ENCODE measurements at regions not wholly inside any gene's neighbourhood (a gene's known extent, or its start where the extent isn't known, plus 50 kb on each side); places are given as distances from the start of the nearest gene placed in this dataset.

DNA sequence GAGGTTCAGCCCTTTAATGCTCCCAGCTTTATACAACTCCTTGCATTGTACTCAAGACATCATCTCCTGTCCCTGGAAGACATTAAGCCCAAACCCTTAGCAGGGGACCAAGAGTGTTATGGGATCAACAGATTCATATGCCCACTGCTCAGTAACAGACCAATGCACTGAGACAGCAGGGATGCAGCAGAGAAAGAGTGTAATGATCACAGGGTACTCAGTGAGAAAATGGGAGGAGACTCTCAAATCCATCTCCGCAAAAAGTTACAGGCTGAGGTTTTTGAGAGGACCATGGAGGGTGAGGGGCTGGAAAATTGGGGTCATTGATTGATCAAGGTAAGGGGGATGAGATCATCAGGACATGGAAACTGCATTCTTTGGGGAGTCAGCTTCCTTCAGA, 96.2 kb downstream of the MATN1 start:
- Histone ChIP-seq H3K9me3 (ENCODE audit: control insufficient read depth in 2 of 2, low read length in 2 of 2) (peaks cover 2 to 7% of the 10 kb centered on the region in 2 donors), H3K27me3 (ENCODE audit: control insufficient read depth in 2 of 2, insufficient read depth in 2 of 2, low read length in 2 of 2) (peaks cover 0 to 3% of the 10 kb centered on the region in 2 donors), H3K9ac (ENCODE audit: low read depth in 1 of 2, low read length in 2 of 2) (no peak overlapping the region), H3K36me3 (ENCODE audit: control insufficient read depth in 2 of 2, insufficient read depth in 2 of 2, low read length in 2 of 2) (no peaks in the 10 kb centered on the region), H3K4me1 (ENCODE audit: control insufficient read depth in 2 of 2, insufficient read depth in 2 of 2, low read length in 2 of 2) (no peaks in the 10 kb centered on the region), H3K27ac (ENCODE audit: low read depth in 2 of 2, low read length in 2 of 2) (no peak overlapping the region), H3K4me3 (ENCODE audit: low read length in 2 of 2) (no peak overlapping the region)

DNA sequence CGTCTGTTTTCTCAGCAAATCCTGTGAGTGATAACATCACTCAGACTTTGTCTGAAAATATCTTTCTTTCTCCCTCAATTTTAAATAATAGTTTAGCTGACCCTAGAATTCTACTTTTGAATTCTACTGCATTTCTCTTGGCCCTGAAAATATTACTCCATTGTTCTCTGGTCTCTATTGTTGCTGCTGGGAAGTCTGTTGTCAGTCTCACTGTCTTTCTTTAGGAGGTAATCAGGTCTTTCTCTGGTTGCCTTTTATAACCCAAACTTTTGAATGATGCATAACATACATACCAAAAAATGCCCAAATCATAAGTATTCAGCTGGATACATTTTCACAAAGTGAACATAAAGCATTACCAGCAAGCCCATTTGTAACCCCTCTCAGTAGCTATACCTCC, 100.0 kb downstream of the MATN1 start:
- no peak overlapping the region for H3K4me3 ChIP-seq (ENCODE audit: low read length in 2 of 2)
- H3K27me3 ChIP-seq (ENCODE audit: control insufficient read depth in 2 of 2, insufficient read depth in 2 of 2, low read length in 2 of 2): peaks cover 0 to 3% of the 10 kb centered on the region in 2 donors
- no peak overlapping the region for H3K27ac ChIP-seq (ENCODE audit: low read depth in 2 of 2, low read length in 2 of 2)
- H3K9ac ChIP-seq (ENCODE audit: low read depth in 1 of 2, low read length in 2 of 2): no peak overlapping the region
- H3K4me1 ChIP-seq (ENCODE audit: control insufficient read depth in 2 of 2, insufficient read depth in 2 of 2, low read length in 2 of 2): no peaks in the 10 kb centered on the region
- H3K36me3 ChIP-seq (ENCODE audit: control insufficient read depth in 2 of 2, insufficient read depth in 2 of 2, low read length in 2 of 2): no peaks in the 10 kb centered on the region
- H3K9me3 ChIP-seq (ENCODE audit: control insufficient read depth in 2 of 2, low read length in 2 of 2): peaks cover 2 to 7% of the 10 kb centered on the region in 2 donors

DNA sequence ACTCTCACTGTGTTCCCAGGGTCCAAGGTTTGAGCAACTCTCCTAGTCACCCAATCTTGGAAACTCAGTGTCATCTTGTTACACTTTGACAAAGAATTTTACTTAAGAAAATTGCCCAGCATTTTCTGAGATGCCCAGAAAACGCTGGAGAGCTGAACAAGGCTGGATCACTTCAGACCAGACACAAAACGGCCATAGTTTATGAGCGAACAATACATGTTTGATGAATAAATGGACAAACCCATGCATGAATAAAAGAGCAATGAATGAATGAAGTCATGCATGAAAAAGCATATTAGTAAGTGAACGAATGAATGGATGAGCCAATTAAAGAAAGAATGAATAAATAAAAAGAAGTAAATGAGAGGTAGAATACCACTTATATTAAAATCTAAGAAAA, 103.8 kb downstream of the MATN1 start:
- Histone ChIP-seq H3K36me3 (ENCODE audit: control insufficient read depth in 2 of 2, insufficient read depth in 2 of 2, low read length in 2 of 2) (no peaks in the 10 kb centered on the region), H3K9ac (ENCODE audit: low read depth in 1 of 2, low read length in 2 of 2) (no peak overlapping the region), H3K27ac (ENCODE audit: low read depth in 2 of 2, low read length in 2 of 2) (no peak overlapping the region), H3K4me1 (ENCODE audit: control insufficient read depth in 2 of 2, insufficient read depth in 2 of 2, low read length in 2 of 2) (no peaks in the 10 kb centered on the region), H3K9me3 (ENCODE audit: control insufficient read depth in 2 of 2, low read length in 2 of 2) (peaks cover 2 to 5% of the 10 kb centered on the region in 2 donors), H3K4me3 (ENCODE audit: low read length in 2 of 2) (no peak overlapping the region), H3K27me3 (ENCODE audit: control insufficient read depth in 2 of 2, insufficient read depth in 2 of 2, low read length in 2 of 2) (no peaks in the 10 kb centered on the region)

DNA sequence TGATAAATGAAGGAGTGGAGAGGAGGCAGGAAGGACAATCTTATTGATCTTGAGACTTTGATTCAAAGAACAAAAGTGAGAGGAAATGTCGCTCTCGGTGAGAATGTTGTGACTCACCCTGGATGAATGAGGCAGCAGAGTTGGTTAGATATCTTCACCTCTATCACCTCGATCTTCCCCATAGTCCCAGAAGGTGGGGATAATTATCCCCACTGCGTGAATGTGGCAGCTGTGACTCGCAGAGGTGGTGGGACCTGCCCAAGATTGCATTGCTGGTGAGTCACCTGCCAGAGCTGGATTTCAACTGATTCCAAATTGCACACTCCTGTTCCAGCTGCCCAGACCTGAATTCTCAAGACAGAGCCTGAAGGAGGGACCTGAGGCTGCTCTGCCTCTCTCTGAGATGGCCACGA, 105.0 kb downstream of the MATN1 start:
- no peak overlapping the region for H3K9ac ChIP-seq (ENCODE audit: low read depth in 1 of 2, low read length in 2 of 2)
- no peak overlapping the region for H3K27ac ChIP-seq (ENCODE audit: low read depth in 2 of 2, low read length in 2 of 2)
- H3K9me3 ChIP-seq (ENCODE audit: control insufficient read depth in 2 of 2, low read length in 2 of 2): no peaks in the 10 kb centered on the region
- H3K36me3 ChIP-seq (ENCODE audit: control insufficient read depth in 2 of 2, insufficient read depth in 2 of 2, low read length in 2 of 2): no peaks in the 10 kb centered on the region
- no peaks in the 10 kb centered on the region for H3K27me3 ChIP-seq (ENCODE audit: control insufficient read depth in 2 of 2, insufficient read depth in 2 of 2, low read length in 2 of 2)
- H3K4me3 ChIP-seq (ENCODE audit: low read length in 2 of 2): no peak overlapping the region
- H3K4me1 ChIP-seq (ENCODE audit: control insufficient read depth in 2 of 2, insufficient read depth in 2 of 2, low read length in 2 of 2): no peaks in the 10 kb centered on the region

DNA sequence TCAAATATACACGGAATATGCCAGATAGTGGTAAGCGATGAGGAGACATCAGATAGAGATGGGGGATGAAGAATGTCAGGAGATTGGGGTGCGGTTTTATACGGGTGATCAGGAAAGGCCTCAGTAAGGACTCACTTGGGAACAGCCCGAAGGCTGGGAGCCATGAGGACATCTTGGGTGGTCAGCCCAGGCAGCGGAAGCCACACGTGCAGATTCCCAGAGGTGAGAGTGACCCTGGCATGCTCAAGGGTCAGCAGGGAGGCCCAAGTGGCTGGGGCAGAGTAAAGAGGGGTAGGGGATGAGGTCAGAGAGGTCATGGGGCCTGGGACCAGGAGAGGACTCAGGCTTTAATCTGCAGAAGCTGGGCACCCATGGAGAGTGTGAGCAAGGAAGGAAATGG, 106.6 kb downstream of the MATN1 start:
- Histone ChIP-seq H3K27me3 (ENCODE audit: control insufficient read depth in 2 of 2, insufficient read depth in 2 of 2, low read length in 2 of 2) (peaks cover 1 to 3% of the 10 kb centered on the region in 2 donors), H3K9ac (ENCODE audit: low read depth in 1 of 2, low read length in 2 of 2) (no peak overlapping the region), H3K4me1 (ENCODE audit: control insufficient read depth in 2 of 2, insufficient read depth in 2 of 2, low read length in 2 of 2) (no peaks in the 10 kb centered on the region)

DNA sequence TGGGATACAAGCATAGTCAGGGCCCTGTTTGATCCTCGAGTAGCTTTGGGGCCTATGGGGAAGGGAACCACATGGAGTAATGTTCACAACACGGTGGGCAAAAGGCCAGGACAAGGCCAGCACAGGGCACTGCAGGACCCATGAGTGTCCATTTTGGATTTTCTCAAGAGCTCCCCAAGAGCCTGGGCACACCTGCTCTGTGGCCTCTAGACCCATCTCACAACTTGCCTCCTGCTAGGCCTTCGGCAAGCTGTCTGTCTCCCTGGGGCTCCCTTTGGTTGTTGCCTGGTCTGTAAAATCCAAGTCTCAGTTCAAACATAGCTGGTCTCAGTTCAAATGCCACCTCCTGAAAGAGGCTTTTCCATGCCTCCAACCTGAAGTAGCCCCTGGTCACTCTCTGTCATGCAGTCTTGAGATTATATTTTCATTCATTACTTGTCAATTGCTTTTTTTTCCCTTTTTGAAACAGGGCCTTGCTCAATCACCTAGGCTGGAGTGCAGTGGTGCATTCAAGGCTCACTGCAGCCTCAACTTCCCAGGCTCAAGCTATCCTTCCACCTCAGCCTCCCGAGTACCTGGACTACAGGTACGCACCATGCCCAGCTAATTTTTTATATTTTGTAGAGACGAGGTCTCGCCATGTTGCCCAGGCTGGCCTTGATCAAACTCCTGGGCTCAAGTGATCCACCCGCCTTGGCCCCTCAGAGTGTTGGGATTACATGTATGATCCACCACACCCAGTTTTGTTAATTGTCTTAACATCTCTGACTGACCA, 107.4 kb downstream of the MATN1 start:
- H3K4me3 ChIP-seq (ENCODE audit: low read length in 2 of 2): no peak overlapping the region
- H3K27ac ChIP-seq (ENCODE audit: low read depth in 2 of 2, low read length in 2 of 2): no peak overlapping the region
- no peaks in the 10 kb centered on the region for H3K4me1 ChIP-seq (ENCODE audit: control insufficient read depth in 2 of 2, insufficient read depth in 2 of 2, low read length in 2 of 2)
- H3K9me3 ChIP-seq (ENCODE audit: control insufficient read depth in 2 of 2, low read length in 2 of 2): no peaks in the 10 kb centered on the region
- no peak overlapping the region for H3K9ac ChIP-seq (ENCODE audit: low read depth in 1 of 2, low read length in 2 of 2)
- H3K27me3 ChIP-seq (ENCODE audit: control insufficient read depth in 2 of 2, insufficient read depth in 2 of 2, low read length in 2 of 2): peaks cover 2 to 3% of the 10 kb centered on the region in 2 donors
- H3K36me3 ChIP-seq (ENCODE audit: control insufficient read depth in 2 of 2, insufficient read depth in 2 of 2, low read length in 2 of 2): no peaks in the 10 kb centered on the region

More for the DNA sequence above, 106.6 kb downstream of the MATN1 start:
- Histone ChIP-seq H3K4me3 (ENCODE audit: low read length in 2 of 2) (no peak overlapping the region), H3K27ac (ENCODE audit: low read depth in 2 of 2, low read length in 2 of 2) (no peak overlapping the region), H3K36me3 (ENCODE audit: control insufficient read depth in 2 of 2, insufficient read depth in 2 of 2, low read length in 2 of 2) (no peaks in the 10 kb centered on the region), H3K9me3 (ENCODE audit: control insufficient read depth in 2 of 2, low read length in 2 of 2) (no peaks in the 10 kb centered on the region)

DNA sequence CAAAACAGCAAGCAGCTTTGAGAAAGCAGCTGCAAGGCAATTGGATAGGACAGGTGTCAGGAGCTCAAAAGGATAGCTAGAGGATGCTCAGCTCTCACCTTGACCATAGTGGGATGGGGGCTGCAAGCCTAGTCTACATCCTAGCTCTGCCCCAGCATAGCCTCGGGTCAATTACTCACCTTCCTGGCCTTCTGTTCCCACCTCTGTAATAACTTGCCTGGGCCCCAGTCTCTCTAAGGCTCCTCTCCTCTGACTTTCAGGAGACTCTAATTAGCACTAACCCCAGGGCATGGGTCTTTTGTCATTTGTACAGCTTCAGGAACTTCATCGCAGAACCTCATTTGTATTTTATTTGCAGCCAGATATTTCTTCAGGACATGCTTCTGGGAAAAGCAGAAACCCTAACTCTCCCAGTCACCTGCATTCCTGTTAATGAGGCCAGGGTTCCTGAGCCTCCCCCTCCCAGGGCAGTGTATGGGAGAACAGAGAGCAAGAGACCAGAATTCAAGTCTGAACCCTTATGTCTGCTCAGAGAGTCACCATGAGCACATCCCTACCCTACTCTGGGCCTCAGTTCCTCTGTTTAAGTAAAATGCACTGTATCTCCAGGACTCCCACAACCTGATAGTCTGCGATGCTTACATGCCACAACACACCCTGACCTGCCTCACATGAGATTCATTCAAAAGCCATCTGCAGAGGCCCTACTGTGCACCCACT, 108.1 kb downstream of the MATN1 start:
- Histone ChIP-seq H3K27ac (ENCODE audit: low read depth in 2 of 2, low read length in 2 of 2) (no peak overlapping the region), H3K27me3 (ENCODE audit: control insufficient read depth in 2 of 2, insufficient read depth in 2 of 2, low read length in 2 of 2) (peaks cover 2 to 3% of the 10 kb centered on the region in 2 donors)

DNA sequence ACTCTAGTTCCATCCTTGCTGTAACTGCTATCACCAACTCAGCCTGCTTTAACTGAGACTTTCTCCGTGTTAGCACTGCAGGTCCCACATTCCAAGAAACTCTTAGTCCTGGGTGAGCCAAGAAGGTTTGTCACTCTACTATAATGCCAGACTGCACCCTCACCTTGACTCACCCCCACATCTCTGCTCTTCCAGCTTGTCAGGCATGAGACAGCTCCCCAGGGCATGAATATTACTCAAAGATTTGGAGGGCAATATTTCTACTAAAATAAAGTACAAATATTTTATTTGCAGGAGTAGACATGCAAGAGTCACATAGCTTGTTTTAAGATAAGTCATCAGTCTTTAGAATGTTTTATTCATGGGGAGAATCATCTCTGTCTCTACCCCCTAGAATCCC, 110.2 kb downstream of the MATN1 start:
- Histone ChIP-seq H3K27ac (ENCODE audit: low read depth in 2 of 2, low read length in 2 of 2) (no peak overlapping the region), H3K4me1 (ENCODE audit: control insufficient read depth in 2 of 2, insufficient read depth in 2 of 2, low read length in 2 of 2) (no peaks in the 10 kb centered on the region), H3K9me3 (ENCODE audit: control insufficient read depth in 2 of 2, low read length in 2 of 2) (no peaks in the 10 kb centered on the region), H3K9ac (ENCODE audit: low read depth in 1 of 2, low read length in 2 of 2) (no peak overlapping the region), H3K36me3 (ENCODE audit: control insufficient read depth in 2 of 2, insufficient read depth in 2 of 2, low read length in 2 of 2) (no peaks in the 10 kb centered on the region), H3K4me3 (ENCODE audit: low read length in 2 of 2) (no peak overlapping the region), H3K27me3 (ENCODE audit: control insufficient read depth in 2 of 2, insufficient read depth in 2 of 2, low read length in 2 of 2) (peaks cover 2 to 3% of the 10 kb centered on the region in 2 donors)

More for the DNA sequence above, 108.1 kb downstream of the MATN1 start:
- H3K36me3 ChIP-seq (ENCODE audit: control insufficient read depth in 2 of 2, insufficient read depth in 2 of 2, low read length in 2 of 2): no peaks in the 10 kb centered on the region
- no peak overlapping the region for H3K9ac ChIP-seq (ENCODE audit: low read depth in 1 of 2, low read length in 2 of 2)
- no peaks in the 10 kb centered on the region for H3K4me1 ChIP-seq (ENCODE audit: control insufficient read depth in 2 of 2, insufficient read depth in 2 of 2, low read length in 2 of 2)
- H3K9me3 ChIP-seq (ENCODE audit: control insufficient read depth in 2 of 2, low read length in 2 of 2): no peaks in the 10 kb centered on the region
- no peak overlapping the region for H3K4me3 ChIP-seq (ENCODE audit: low read length in 2 of 2)

DNA sequence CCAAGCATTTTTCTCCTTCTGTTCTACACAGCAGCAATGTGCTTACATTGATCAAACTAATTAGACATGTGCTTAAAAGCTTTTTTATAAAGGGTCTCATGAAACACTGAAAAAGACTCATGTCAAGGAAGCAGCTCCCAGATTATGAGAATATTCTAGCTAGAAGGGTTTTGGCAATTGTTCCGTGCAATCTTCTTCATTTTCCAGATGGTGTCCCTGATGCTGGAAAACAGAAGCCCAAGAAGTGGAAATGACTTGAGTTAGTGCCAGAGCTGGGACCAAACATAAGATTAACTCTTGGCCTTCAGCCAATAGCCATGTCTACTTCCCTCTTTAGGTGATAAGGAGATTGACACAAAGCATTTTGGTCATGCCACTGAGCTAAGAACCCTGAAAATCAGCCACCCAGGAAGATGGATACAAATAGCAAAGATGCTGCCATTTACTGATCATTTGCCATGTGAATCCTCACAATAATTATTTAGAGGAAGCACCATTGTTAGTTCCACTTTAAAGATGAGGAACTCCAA, 110.8 kb downstream of the MATN1 start:
- peaks cover 2 to 3% of the 10 kb centered on the region in 2 donors for H3K27me3 ChIP-seq (ENCODE audit: control insufficient read depth in 2 of 2, insufficient read depth in 2 of 2, low read length in 2 of 2)
- no peaks in the 10 kb centered on the region for H3K9me3 ChIP-seq (ENCODE audit: control insufficient read depth in 2 of 2, low read length in 2 of 2)
- no peaks in the 10 kb centered on the region for H3K36me3 ChIP-seq (ENCODE audit: control insufficient read depth in 2 of 2, insufficient read depth in 2 of 2, low read length in 2 of 2)
- H3K27ac ChIP-seq (ENCODE audit: low read depth in 2 of 2, low read length in 2 of 2): no peak overlapping the region
- H3K4me3 ChIP-seq (ENCODE audit: low read length in 2 of 2): no peak overlapping the region
- no peak overlapping the region for H3K9ac ChIP-seq (ENCODE audit: low read depth in 1 of 2, low read length in 2 of 2)
- no peaks in the 10 kb centered on the region for H3K4me1 ChIP-seq (ENCODE audit: control insufficient read depth in 2 of 2, insufficient read depth in 2 of 2, low read length in 2 of 2)

DNA sequence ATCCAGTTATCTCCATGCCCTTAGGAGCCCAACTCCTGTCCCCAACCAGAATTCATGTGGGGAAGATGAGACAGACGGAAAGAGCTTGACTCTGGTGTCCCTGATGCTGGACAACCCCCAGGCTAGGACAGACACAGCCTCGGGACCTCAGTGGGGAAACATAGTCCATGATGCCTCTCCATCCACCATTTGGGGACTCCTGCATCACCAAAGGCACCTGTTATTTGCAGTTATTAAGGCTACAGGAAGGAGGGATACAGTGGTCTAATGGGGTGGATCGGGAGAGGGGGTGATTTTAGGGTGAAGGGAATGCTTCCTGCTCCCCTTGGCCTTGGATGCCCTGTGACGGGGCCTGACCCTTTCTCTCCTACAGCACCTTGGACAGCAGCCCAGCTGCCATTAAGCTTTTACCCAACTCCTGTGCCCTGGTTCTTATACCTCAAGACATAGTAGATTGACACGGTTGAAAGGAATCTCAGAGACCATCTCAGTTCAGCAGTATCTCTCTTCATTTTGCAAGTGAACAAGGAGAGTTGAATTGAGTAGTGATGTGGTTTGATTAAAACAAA, 111.6 kb downstream of the MATN1 start:
- H3K4me1 ChIP-seq (ENCODE audit: control insufficient read depth in 2 of 2, insufficient read depth in 2 of 2, low read length in 2 of 2): no peaks in the 10 kb centered on the region
- no peak overlapping the region for H3K9ac ChIP-seq (ENCODE audit: low read depth in 1 of 2, low read length in 2 of 2)
- H3K27ac ChIP-seq (ENCODE audit: low read depth in 2 of 2, low read length in 2 of 2): no peak overlapping the region
- no peaks in the 10 kb centered on the region for H3K36me3 ChIP-seq (ENCODE audit: control insufficient read depth in 2 of 2, insufficient read depth in 2 of 2, low read length in 2 of 2)
- peaks cover 2 to 3% of the 10 kb centered on the region in 2 donors for H3K27me3 ChIP-seq (ENCODE audit: control insufficient read depth in 2 of 2, insufficient read depth in 2 of 2, low read length in 2 of 2)
- H3K4me3 ChIP-seq (ENCODE audit: low read length in 2 of 2): no peak overlapping the region
- no peaks in the 10 kb centered on the region for H3K9me3 ChIP-seq (ENCODE audit: control insufficient read depth in 2 of 2, low read length in 2 of 2)

Measured in mucosa of rectum (tissue), 2 donors.